ENCODE measurements at regions not wholly inside any gene's neighbourhood (a gene's known extent, or its start where the extent isn't known, plus 50 kb on each side); places are given as distances from the start of the nearest gene placed in this dataset.
"Not testable (repeated sequence)": the region's sequence is repeated elsewhere in the genome, so short reads cannot be mapped to it uniquely, and the experiment has no call there.

GRCh38 chr7:91435381-91436059, 171.3 kb downstream of the FZD1 start:
- H3K4me3 ChIP-seq (ENCODE audit: low read depth, low read length): no peak overlapping the region
- H3K9ac ChIP-seq: no peak overlapping the region
- no peak overlapping the region for H3K4me2 ChIP-seq (ENCODE audit: low read length)
- no peak for TF ChIP-seq CTCF (IDR thresholded peaks at IDR 0.05)
- H3K4me1 ChIP-seq: no peaks in the 10 kb centered on the region
- no peak overlapping the region for H3K27ac ChIP-seq
- H3K27me3 ChIP-seq (ENCODE audit: control insufficient read depth, insufficient read depth, low read length): no peaks in the 10 kb centered on the region
- no peak overlapping the region for H2AFZ ChIP-seq
- no peaks in the 10 kb centered on the region for H3K79me2 ChIP-seq
- no peaks in the 10 kb centered on the region for H3K36me3 ChIP-seq (ENCODE audit: control insufficient read depth, insufficient read depth, low read length)
- no peaks in the 10 kb centered on the region for H3K9me3 ChIP-seq (ENCODE audit: control insufficient read depth, low read length)

GRCh38 chr7:91436655-91437054, 172.4 kb downstream of the FZD1 start:
- no peak overlapping the region for H3K27ac ChIP-seq
- no peak overlapping the region for H2AFZ ChIP-seq
- no peak overlapping the region for H3K4me3 ChIP-seq (ENCODE audit: low read depth, low read length)
- H3K4me1 ChIP-seq: no peaks in the 10 kb centered on the region
- H3K79me2 ChIP-seq: no peaks in the 10 kb centered on the region
- no peak overlapping the region for H3K9ac ChIP-seq
- no peak overlapping the region for H3K4me2 ChIP-seq (ENCODE audit: low read length)
- H3K27me3 ChIP-seq (ENCODE audit: control insufficient read depth, insufficient read depth, low read length): no peaks in the 10 kb centered on the region
- H3K9me3 ChIP-seq (ENCODE audit: control insufficient read depth, low read length): no peaks in the 10 kb centered on the region
- TF ChIP-seq CTCF (IDR thresholded peaks at IDR 0.05): no peak
- H3K36me3 ChIP-seq (ENCODE audit: control insufficient read depth, insufficient read depth, low read length): no peaks in the 10 kb centered on the region

GRCh38 chr7:91440198-91440597, 176.0 kb downstream of the FZD1 start:
- not testable (repeated sequence) for H3K4me3 ChIP-seq (ENCODE audit: low read depth, low read length); H3K36me3 ChIP-seq (ENCODE audit: control insufficient read depth, insufficient read depth, low read length); H3K27me3 ChIP-seq (ENCODE audit: control insufficient read depth, insufficient read depth, low read length); H3K79me2 ChIP-seq; H3K27ac ChIP-seq; H3K4me1 ChIP-seq; H3K9ac ChIP-seq; H2AFZ ChIP-seq; H3K9me3 ChIP-seq (ENCODE audit: control insufficient read depth, low read length); H3K4me2 ChIP-seq (ENCODE audit: low read length)

- no peaks in the 10 kb centered on the region for H3K4me1 ChIP-seq
- H3K36me3 ChIP-seq (ENCODE audit: control insufficient read depth, insufficient read depth, low read length): no peaks in the 10 kb centered on the region
- no peak overlapping the region for H2AFZ ChIP-seq
- H3K9ac ChIP-seq: no peak overlapping the region
- TF ChIP-seq CTCF (IDR thresholded peaks at IDR 0.05): no peak
- no peaks in the 10 kb centered on the region for H3K9me3 ChIP-seq (ENCODE audit: control insufficient read depth, low read length)
- H3K27me3 ChIP-seq (ENCODE audit: control insufficient read depth, insufficient read depth, low read length): no peaks in the 10 kb centered on the region
- H3K79me2 ChIP-seq: no peaks in the 10 kb centered on the region
- no peak overlapping the region for H3K27ac ChIP-seq
- H3K4me3 ChIP-seq (ENCODE audit: low read depth, low read length): no peak overlapping the region
- H3K4me2 ChIP-seq (ENCODE audit: low read length): no peak overlapping the region
Observed at GRCh38 chr7:91443862-91444261, 179.6 kb downstream of the FZD1 start.

GRCh38 chr7:91446819-91447218, 182.6 kb downstream of the FZD1 start:
- no peak overlapping the region for H2AFZ ChIP-seq
- H3K4me3 ChIP-seq (ENCODE audit: low read depth, low read length): no peak overlapping the region
- H3K9me3 ChIP-seq (ENCODE audit: control insufficient read depth, low read length): no peaks in the 10 kb centered on the region
- no peak overlapping the region for H3K9ac ChIP-seq
- H3K79me2 ChIP-seq: no peaks in the 10 kb centered on the region
- no peaks in the 10 kb centered on the region for H3K36me3 ChIP-seq (ENCODE audit: control insufficient read depth, insufficient read depth, low read length)
- no peak overlapping the region for H3K27ac ChIP-seq
- H3K4me2 ChIP-seq (ENCODE audit: low read length): no peak overlapping the region
- H3K4me1 ChIP-seq: no peaks in the 10 kb centered on the region
- TF ChIP-seq CTCF (IDR thresholded peaks at IDR 0.05): no peak
- no peaks in the 10 kb centered on the region for H3K27me3 ChIP-seq (ENCODE audit: control insufficient read depth, insufficient read depth, low read length)
